ENCODE measurements at regions not wholly inside any gene's neighbourhood (a gene's known extent, or its start where the extent isn't known, plus 50 kb on each side); places are given as distances from the start of the nearest gene placed in this dataset.

DNA sequence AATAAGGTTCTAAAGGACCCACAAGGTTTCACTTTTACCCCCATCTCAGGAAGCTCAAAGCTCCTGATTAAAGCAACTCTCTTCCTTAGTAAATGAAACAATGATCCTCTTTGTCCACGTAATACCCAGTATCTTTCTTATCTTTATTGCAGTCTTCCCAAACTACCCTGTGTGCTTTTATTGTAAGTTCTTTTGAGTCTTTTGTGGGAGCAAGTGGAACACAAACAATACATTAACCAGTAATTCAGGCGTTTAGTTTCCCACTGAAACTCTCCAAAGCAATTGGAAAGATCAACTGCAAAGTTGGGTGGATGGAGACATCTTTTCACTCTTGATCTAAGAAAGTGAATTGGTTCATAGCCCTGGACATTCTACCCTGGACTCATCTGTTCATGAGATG, 240.0 kb downstream of the ZNF621 start:
- TF ChIP-seq, protein P1, sequence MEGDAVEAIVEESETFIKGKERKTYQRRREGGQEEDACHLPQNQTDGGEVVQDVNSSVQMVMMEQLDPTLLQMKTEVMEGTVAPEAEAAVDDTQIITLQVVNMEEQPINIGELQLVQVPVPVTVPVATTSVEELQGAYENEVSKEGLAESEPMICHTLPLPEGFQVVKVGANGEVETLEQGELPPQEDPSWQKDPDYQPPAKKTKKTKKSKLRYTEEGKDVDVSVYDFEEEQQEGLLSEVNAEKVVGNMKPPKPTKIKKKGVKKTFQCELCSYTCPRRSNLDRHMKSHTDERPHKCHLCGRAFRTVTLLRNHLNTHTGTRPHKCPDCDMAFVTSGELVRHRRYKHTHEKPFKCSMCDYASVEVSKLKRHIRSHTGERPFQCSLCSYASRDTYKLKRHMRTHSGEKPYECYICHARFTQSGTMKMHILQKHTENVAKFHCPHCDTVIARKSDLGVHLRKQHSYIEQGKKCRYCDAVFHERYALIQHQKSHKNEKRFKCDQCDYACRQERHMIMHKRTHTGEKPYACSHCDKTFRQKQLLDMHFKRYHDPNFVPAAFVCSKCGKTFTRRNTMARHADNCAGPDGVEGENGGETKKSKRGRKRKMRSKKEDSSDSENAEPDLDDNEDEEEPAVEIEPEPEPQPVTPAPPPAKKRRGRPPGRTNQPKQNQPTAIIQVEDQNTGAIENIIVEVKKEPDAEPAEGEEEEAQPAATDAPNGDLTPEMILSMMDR (IDR thresholded peaks at IDR 0.05) = no peak
- no peak for TF ChIP-seq POLR2A (IDR thresholded peaks at IDR 0.05)
